HEK293T (cell line): ENCODE measurements at regions not wholly inside any gene's neighbourhood (a gene's known extent, or its start where the extent isn't known, plus 50 kb on each side); places are given as distances from the start of the nearest gene placed in this dataset.

ENCODE experiments used
- ARNT ChIP-seq: fragments of 450-650 bp; IDR thresholded peaks from 2 replicates; pipeline ENCODE4 v1.6.1; 2017; ENCODE audit warnings: mild to moderate bottlenecking
- BHLHE40 ChIP-seq: fragments of 450-650 bp; IDR thresholded peaks from 2 replicates; pipeline ENCODE4 v1.6.1; 2016; ENCODE audit warnings: mild to moderate bottlenecking, moderate library complexity, borderline replicate concordance
- FOXK2 ChIP-seq: fragments of 450-650 bp; IDR thresholded peaks from 2 replicates; pipeline ENCODE4 v1.6.1; 2016; ENCODE audit warnings: mild to moderate bottlenecking
- FOXM1 ChIP-seq: fragments of 450-650 bp; IDR thresholded peaks from 2 replicates; pipeline ENCODE4 v1.6.1; 2017; ENCODE audit warnings: mild to moderate bottlenecking, borderline replicate concordance
- L3MBTL2 ChIP-seq: fragments of 450-650 bp; conservative IDR thresholded peaks from 2 replicates; pipeline ENCODE4 v1.6.1; 2016; ENCODE audit warnings: mild to moderate bottlenecking
- SP1 ChIP-seq: fragments of 450-650 bp; IDR thresholded peaks from 2 replicates; pipeline ENCODE4 v1.6.1; 2017
- SUZ12 ChIP-seq: fragments of 450-650 bp; IDR thresholded peaks from 2 replicates; pipeline ENCODE4 v1.6.1; 2016; ENCODE audit warnings: mild to moderate bottlenecking
- TF ChIP-seq, protein P1 (sequence below): fragments of 450-650 bp; IDR thresholded peaks from 2 replicates; pipeline ENCODE4 v1.6.1; 2016

DNA sequence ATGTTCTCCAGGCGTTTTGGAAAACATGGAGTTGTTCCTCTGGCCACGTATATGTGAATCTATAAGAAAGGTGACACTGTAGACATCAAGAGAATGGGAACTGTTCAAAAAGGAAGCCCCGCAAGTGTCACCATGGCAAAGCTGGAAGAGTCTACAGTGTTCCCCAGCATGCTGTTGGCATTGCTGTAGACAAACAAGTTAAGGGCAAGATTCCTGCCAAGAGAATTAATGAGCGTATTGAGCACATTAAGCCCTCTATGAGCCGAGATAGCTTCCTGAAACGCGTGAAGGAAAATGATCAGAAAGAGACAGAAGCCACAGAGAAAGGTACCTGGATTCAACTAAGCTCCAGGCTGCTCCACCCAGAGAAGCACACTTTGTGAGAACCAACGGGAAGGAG, 92.5 kb upstream of the EIF5 start:
- no peak for TF ChIP-seq L3MBTL2
- TF ChIP-seq FOXM1, result no peak
- TF ChIP-seq, protein P1, sequence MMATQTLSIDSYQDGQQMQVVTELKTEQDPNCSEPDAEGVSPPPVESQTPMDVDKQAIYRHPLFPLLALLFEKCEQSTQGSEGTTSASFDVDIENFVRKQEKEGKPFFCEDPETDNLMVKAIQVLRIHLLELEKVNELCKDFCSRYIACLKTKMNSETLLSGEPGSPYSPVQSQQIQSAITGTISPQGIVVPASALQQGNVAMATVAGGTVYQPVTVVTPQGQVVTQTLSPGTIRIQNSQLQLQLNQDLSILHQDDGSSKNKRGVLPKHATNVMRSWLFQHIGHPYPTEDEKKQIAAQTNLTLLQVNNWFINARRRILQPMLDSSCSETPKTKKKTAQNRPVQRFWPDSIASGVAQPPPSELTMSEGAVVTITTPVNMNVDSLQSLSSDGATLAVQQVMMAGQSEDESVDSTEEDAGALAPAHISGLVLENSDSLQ, result no peak
- TF ChIP-seq FOXK2, result no peak
- TF ChIP-seq SP1, result no peak
- no peak for TF ChIP-seq SUZ12
- no peak for TF ChIP-seq BHLHE40
- TF ChIP-seq ARNT, result no peak
